NCI-H128 (cell line): ENCODE measurements at regions not wholly inside any gene's neighbourhood (a gene's known extent, or its start where the extent isn't known, plus 50 kb on each side); places are given as distances from the start of the nearest gene placed in this dataset.
"Not testable (repeated sequence)": the region's sequence is repeated elsewhere in the genome, so short reads cannot be mapped to it uniquely, and the experiment has no call there.

Experiments
- DNase-seq: peaks from one replicate; lab custom pipeline; 2025; ENCODE audit not compliant: unreplicated experiment; lab: John Stamatoyannopoulos, UW

DNA sequence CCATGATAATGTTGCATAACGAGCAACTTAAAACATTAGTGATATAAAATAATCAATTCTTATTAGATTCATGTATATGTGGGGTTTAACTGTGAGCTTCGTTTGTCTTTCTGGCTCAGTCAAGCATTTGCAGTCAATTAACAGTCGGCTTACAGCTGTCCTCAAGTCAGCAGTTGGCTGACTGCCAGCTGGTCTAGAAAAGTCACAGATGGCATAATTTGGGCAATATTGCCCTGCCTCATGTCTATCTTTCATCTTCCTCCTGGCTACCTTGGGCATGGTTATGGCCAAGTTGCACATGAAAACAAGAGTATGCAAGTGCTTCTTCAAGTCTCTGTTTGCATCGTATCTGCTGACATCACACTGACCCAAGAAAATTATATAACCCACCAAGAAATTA is 186.1 kb upstream of the ZWINT start:
- no peak for DNase-seq

- DNase-seq = no peak
Observed at GRCh38 chr10:56537984-56538383, 176.9 kb upstream of the ZWINT start.

- DNase-seq = no peak
Observed at GRCh38 chr10:56522166-56522565, 161.1 kb upstream of the ZWINT start.

DNA sequence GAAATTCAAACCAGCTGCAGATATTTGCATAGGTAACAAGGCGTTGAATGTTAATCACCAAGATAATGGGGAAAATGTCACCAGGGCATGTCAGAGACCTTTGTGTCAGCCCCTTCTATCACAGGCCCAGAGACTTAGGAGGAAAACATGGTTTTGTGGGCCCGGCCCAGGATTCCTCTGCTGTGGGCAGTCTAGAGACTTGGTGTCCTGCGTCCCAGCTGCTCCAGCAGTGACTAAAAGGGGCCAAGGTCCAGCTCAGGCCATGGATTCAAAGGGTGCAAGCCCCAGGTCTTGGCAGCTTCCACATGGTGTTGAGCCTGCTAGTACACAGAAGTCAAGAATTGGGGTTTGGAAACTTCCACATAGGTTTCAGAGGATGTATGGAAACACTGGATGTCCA is 147.5 kb upstream of the ZWINT start:
- DNase-seq = no peak

DNA sequence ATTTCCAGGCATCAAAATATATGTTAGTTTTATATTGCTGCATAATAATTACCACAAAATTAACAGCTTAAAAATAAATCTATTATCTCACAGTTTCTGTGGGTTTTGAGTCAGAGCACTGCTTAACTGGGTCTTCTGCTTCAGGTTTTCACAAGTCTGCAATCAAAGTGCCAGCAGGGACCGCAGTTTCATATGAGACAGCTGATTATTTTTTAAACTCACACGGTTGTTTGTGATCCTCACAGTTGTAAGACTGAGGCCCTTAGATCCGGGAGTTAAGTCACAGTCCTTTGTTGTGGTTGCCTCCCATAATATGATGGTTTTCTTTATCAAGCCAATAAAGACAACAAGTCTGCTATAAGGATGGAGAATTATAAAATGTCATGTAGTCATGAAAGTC is 146.0 kb upstream of the ZWINT start:
- DNase-seq = no peak

GRCh38 chr10:56505555-56505954 is 144.5 kb upstream of the ZWINT start:
- no peak for DNase-seq

DNA sequence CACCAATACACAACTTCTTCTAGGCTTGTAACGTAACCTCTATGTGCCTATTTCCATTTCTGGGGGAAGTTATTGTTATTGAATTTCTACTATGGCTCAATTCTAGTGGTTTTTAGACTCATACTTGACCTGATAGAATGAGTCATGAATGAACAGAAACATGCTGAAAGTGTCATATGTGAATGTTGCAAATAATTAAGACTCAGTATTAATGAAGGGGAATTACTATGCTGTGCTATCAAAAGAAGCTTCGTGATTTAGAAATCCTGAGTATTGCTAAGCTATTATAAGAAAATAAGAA is 135.1 kb upstream of the ZWINT start:
- DNase-seq = no peak

DNA sequence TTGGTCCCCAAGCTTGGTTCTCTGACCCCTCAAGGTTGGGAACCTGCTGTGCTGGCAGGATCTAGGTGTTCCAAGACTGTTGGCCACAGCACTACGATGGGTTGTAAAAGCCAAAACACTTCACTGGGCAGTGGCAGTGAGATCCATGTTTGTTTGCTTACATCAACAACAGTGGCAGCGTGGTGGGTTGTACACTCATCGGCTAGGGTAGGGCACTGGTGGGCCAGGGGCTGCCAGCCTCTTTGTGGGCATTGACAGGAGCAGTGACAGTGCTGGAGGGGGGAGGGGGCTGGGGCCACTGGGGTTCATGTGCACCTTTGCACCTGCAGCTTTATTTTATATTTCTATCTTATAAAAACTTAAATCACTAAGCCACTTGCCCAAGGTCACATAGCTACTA is 126.7 kb upstream of the ZWINT start:
- no peak for DNase-seq

- DNase-seq = no peak
Observed at GRCh38 chr10:56481521-56482091, 120.5 kb upstream of the ZWINT start.

DNA sequence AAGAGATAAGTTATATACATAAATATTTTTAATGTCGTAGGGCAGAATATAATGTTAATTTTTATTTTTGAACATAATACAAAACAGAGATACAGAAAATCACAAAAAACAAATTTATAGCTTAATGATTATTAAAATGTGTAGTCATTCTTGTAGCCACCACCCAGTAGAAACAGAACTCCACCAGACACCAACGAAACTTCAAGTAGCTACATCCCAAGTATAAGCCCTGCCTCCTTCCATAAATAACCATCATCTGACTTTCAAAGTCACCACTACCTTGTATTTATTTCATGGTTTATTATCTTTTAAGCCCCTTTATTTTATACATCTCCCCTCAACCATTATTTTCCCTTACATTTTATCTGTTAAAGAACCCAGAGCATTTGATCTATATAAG is 111.9 kb upstream of the ZWINT start:
- no peak for DNase-seq

DNA sequence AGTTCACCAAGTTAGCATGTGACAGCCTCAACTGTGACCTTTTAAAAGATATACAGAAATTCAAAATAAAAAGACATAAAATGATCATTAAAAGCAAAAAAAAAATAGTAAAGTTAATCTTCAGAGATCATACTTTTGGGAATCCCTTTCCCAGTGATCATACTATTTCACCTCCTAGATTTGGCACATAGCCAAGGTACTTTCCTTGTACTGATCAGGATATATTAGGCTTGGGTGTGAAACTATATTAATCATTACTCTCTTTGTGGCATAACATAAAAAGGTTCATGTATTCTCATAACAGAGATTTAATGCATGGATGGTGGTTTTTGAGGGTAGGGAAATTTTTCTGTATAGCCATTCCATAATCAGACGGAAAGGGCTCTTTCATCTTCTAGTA is 109.6 kb upstream of the ZWINT start:
- no peak for DNase-seq

DNA sequence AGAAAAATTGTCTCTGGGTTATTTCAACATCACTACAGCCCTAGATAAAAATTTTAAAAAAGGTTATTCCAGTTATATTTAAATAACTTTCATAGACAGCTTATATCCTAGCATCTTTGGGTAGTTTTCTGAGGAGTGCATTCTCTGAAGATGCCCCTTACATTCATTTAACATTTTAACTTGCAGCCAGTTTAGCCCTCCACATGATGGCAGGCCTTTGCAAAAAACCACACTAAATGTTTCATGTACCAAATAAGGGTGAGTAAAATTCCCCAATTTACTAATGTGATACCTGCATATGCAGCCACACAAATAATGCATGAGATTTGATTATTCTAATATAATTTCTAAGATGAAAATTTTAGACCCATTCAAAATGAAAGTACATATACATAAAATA is 108.4 kb upstream of the ZWINT start:
- DNase-seq = no peak

DNA sequence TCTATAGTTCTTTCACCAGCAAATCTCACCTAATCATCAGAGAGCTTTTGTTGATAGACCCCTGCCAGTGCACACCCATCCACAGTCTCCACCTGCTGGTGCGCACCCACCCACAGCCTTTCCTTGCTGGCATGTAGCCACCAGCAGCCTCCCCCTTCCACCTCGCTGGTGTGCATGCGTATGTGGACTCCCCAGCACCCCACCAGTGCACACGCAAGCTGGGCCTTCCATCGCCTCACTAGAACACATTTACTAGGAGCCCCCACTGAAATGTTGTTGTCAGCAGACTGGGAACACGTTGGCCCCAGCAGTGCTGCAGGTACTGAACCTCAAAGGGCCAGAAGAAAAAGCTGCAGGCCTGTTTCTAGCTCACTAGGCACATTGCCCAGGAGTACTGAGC is 104.9 kb upstream of the ZWINT start:
- no peak for DNase-seq

GRCh38 chr10:56449770-56450169 is 88.7 kb upstream of the ZWINT start:
- no peak for DNase-seq

DNA sequence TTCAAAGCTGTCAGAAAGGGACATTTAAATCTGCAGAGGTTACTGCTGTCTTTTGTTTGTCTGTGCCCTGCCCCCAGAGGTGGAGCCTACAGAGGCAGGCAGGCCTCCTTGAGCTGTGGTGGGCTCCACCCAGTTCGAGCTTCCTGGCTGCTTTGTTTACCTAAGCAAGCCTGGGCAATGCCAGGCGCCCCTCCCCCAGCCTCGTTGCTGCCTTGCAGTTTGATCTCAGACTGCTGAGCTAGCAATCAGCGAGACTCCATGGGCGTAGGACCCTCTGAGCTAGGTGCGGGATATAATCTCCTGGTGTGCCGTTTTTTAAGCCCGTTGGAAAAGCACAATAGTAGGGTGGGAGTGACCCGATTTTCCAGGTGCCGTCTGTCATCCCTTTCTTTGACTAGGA is 86.6 kb upstream of the ZWINT start:
- DNase-seq = not testable (repeated sequence)

DNA sequence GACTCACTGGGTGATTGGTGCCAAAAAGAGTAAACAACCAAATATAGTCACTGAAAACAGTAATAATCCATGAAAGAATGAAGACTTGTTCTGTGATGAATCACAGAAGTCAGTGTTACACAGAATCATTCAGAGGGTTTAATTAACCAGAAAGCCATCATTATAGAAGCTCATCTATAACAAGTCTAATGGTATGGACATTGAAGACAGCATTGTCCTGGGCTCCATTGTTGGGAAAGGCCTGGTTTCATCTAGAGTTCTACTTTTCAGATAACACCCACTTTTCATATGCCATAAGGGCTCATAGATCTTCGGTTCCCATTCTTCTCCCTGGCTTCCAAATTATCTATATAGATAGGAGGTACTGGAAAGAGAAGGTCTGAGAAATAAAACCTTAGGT is 80.3 kb upstream of the ZWINT start:
- not testable (repeated sequence) for DNase-seq
